ENCODE measurements at regions not wholly inside any gene's neighbourhood (a gene's known extent, or its start where the extent isn't known, plus 50 kb on each side); places are given as distances from the start of the nearest gene placed in this dataset.
"Not testable (repeated sequence)": the region's sequence is repeated elsewhere in the genome, so short reads cannot be mapped to it uniquely, and the experiment has no call there.

GRCh38 chr4:38470735-38471262 is 193.2 kb upstream of the KLF3 start:
- no peak for ATAC-seq
- no peak overlapping the region for H3K4me3 Mint-ChIP-seq
- H3K9me3 Mint-ChIP-seq: peaks cover 5% of the 10 kb centered on the region
- H3K27me3 Mint-ChIP-seq: peaks cover 8% of the 10 kb centered on the region
- no peak overlapping the region for H3K27ac Mint-ChIP-seq
- H3K36me3 Mint-ChIP-seq: no peaks in the 10 kb centered on the region
- no peaks in the 10 kb centered on the region for H3K4me1 Mint-ChIP-seq

- Mint-ChIP-seq H3K4me3 (no peak overlapping the region), H3K27me3 (peaks cover 29% of the 10 kb centered on the region), H3K27ac (no peak overlapping the region), H3K36me3 (peaks cover 4% of the 10 kb centered on the region), H3K4me1 (no peaks in the 10 kb centered on the region), H3K9me3 (peaks cover 3% of the 10 kb centered on the region)
- no peak for ATAC-seq
These were observed 181.3 kb upstream of the KLF3 start for GRCh38 chr4:38482696-38483095.

- H3K4me1 Mint-ChIP-seq, H3K4me3 Mint-ChIP-seq, ATAC-seq, H3K27ac Mint-ChIP-seq, H3K9me3 Mint-ChIP-seq, H3K36me3 Mint-ChIP-seq: not testable (repeated sequence)
- H3K27me3 Mint-ChIP-seq: peaks cover 22% of the 10 kb centered on the region
These were observed 180.4 kb upstream of the KLF3 start for GRCh38 chr4:38483628-38484027.

GRCh38 chr4:38489011-38489861 is 174.8 kb upstream of the KLF3 start:
- ATAC-seq: no peak
- H3K36me3 Mint-ChIP-seq: no peaks in the 10 kb centered on the region
- H3K9me3 Mint-ChIP-seq: no peaks in the 10 kb centered on the region
- no peak overlapping the region for H3K27ac Mint-ChIP-seq
- H3K4me1 Mint-ChIP-seq: no peaks in the 10 kb centered on the region
- no peak overlapping the region for H3K4me3 Mint-ChIP-seq
- H3K27me3 Mint-ChIP-seq: peaks cover 34% of the 10 kb centered on the region

GRCh38 chr4:38489924-38490639 is 173.9 kb upstream of the KLF3 start:
- Mint-ChIP-seq H3K9me3 (no peaks in the 10 kb centered on the region), H3K4me3 (no peak overlapping the region), H3K36me3 (no peaks in the 10 kb centered on the region), H3K4me1 (no peaks in the 10 kb centered on the region), H3K27ac (no peak overlapping the region), H3K27me3 (peaks cover 41% of the 10 kb centered on the region)
- ATAC-seq: no peak

GRCh38 chr4:38490753-38491446 is 173.1 kb upstream of the KLF3 start:
- ATAC-seq: no peak
- Mint-ChIP-seq H3K27ac (no peak overlapping the region), H3K4me3 (no peak overlapping the region), H3K9me3 (no peaks in the 10 kb centered on the region), H3K36me3 (no peaks in the 10 kb centered on the region), H3K4me1 (no peaks in the 10 kb centered on the region), H3K27me3 (peaks cover 42% of the 10 kb centered on the region)

GRCh38 chr4:38491854-38492478 is 172.0 kb upstream of the KLF3 start:
- Mint-ChIP-seq H3K4me3 (no peak overlapping the region), H3K27ac (no peak overlapping the region), H3K36me3 (no peaks in the 10 kb centered on the region), H3K27me3 (peaks cover 45% of the 10 kb centered on the region), H3K9me3 (no peaks in the 10 kb centered on the region), H3K4me1 (no peaks in the 10 kb centered on the region)
- no peak for ATAC-seq

GRCh38 chr4:38493066-38493465 is 170.9 kb upstream of the KLF3 start:
- no peaks in the 10 kb centered on the region for H3K9me3 Mint-ChIP-seq

GRCh38 chr4:38495446-38495845 is 168.6 kb upstream of the KLF3 start:
- no peak overlapping the region for H3K4me3 Mint-ChIP-seq

More at GRCh38 chr4:38493066-38493465, 170.9 kb upstream of the KLF3 start:
- Mint-ChIP-seq H3K4me1 (no peaks in the 10 kb centered on the region), H3K27me3 (peaks cover 51% of the 10 kb centered on the region), H3K4me3 (no peak overlapping the region), H3K36me3 (no peaks in the 10 kb centered on the region), H3K27ac (no peak overlapping the region)
- ATAC-seq: no peak

GRCh38 chr4:38497121-38497520 is 166.9 kb upstream of the KLF3 start:
- no peaks in the 10 kb centered on the region for H3K4me1 Mint-ChIP-seq
- no peaks in the 10 kb centered on the region for H3K9me3 Mint-ChIP-seq
- H3K4me3 Mint-ChIP-seq: no peak overlapping the region
- no peaks in the 10 kb centered on the region for H3K36me3 Mint-ChIP-seq
- H3K27ac Mint-ChIP-seq: no peak overlapping the region
- H3K27me3 Mint-ChIP-seq: peaks cover 46% of the 10 kb centered on the region
- ATAC-seq: no peak

More at GRCh38 chr4:38495446-38495845, 168.6 kb upstream of the KLF3 start:
- Mint-ChIP-seq H3K4me1 (no peaks in the 10 kb centered on the region), H3K27ac (no peak overlapping the region), H3K9me3 (no peaks in the 10 kb centered on the region), H3K36me3 (no peaks in the 10 kb centered on the region), H3K27me3 (peaks cover 45% of the 10 kb centered on the region)
- no peak for ATAC-seq

- H3K9me3 Mint-ChIP-seq: no peaks in the 10 kb centered on the region
These were observed 164.9 kb upstream of the KLF3 start for GRCh38 chr4:38499101-38499500.

GRCh38 chr4:38500433-38500832 is 163.6 kb upstream of the KLF3 start:
- H3K36me3 Mint-ChIP-seq: no peaks in the 10 kb centered on the region
- H3K27ac Mint-ChIP-seq: no peak overlapping the region
- peaks cover 47% of the 10 kb centered on the region for H3K27me3 Mint-ChIP-seq
- H3K9me3 Mint-ChIP-seq: no peaks in the 10 kb centered on the region
- ATAC-seq: no peak
- no peak overlapping the region for H3K4me3 Mint-ChIP-seq
- peaks cover 22% of the 10 kb centered on the region for H3K4me1 Mint-ChIP-seq

More at GRCh38 chr4:38499101-38499500, 164.9 kb upstream of the KLF3 start:
- Mint-ChIP-seq H3K36me3 (no peaks in the 10 kb centered on the region), H3K27ac (no peak overlapping the region), H3K4me3 (no peak overlapping the region), H3K27me3 (peaks cover 46% of the 10 kb centered on the region), H3K4me1 (peaks cover 9% of the 10 kb centered on the region)
- ATAC-seq: no peak

GRCh38 chr4:38501698-38502097 is 162.3 kb upstream of the KLF3 start:
- Mint-ChIP-seq H3K4me3 (no peak overlapping the region), H3K4me1 (peaks cover 27% of the 10 kb centered on the region), H3K27me3 (peaks cover 59% of the 10 kb centered on the region), H3K36me3 (no peaks in the 10 kb centered on the region), H3K27ac (no peak overlapping the region), H3K9me3 (no peaks in the 10 kb centered on the region)
- ATAC-seq: no peak

- peaks cover 37% of the 10 kb centered on the region for H3K4me1 Mint-ChIP-seq
- no peaks in the 10 kb centered on the region for H3K9me3 Mint-ChIP-seq
- no peaks in the 10 kb centered on the region for H3K36me3 Mint-ChIP-seq
- H3K27me3 Mint-ChIP-seq: peaks cover 71% of the 10 kb centered on the region
- peak overlapping the region; percentile 32 for H3K4me3 Mint-ChIP-seq
- ATAC-seq: peak; percentile 95
- peak overlapping the region; percentile 77 for H3K27ac Mint-ChIP-seq
These were observed 160.2 kb upstream of the KLF3 start for GRCh38 chr4:38503689-38504395.
